Breast epithelium (tissue), 4 donors: ENCODE measurements at regions not wholly inside any gene's neighbourhood (a gene's known extent, or its start where the extent isn't known, plus 50 kb on each side); places are given as distances from the start of the nearest gene placed in this dataset.
"Not testable (repeated sequence)": the region's sequence is repeated elsewhere in the genome, so short reads cannot be mapped to it uniquely, and the experiment has no call there.

ENCODE experiments used
- DNase-seq, 2 donors: peaks; one replicate each; pipeline ENCODE4 v3.0.0-alpha.2; 2019; ENCODE audit warnings: low spot score in 2 of 2
- H3K27ac ChIP-seq, 2 donors: fragments of 200-600 bp; sonication (generic) in 1 of 2; one replicate each; pipeline ENCODE4 v1.5.1; 2016 to 2019; ENCODE audit warnings: mild to moderate bottlenecking in 1 of 2
- H3K27me3 ChIP-seq, 2 donors: fragments of 200-600 bp; sonication (generic) in 1 of 2; one replicate each; pipeline versions ENCODE4 v1.5.1 to v1.6.0; 2017 to 2019; ENCODE audit warnings: control low read depth in 1 of 2, mild to moderate bottlenecking in 1 of 2
- H3K36me3 ChIP-seq: fragments of 200-600 bp; one replicate; pipeline ENCODE4 v1.5.1; 2019
- H3K4me1 ChIP-seq, 2 donors: fragments of 200-600 bp; sonication (generic); one replicate each; pipeline ENCODE4 v1.5.1; 2016 to 2019; ENCODE audit warnings: control low read depth in 1 of 2
- H3K4me3 ChIP-seq, 3 donors: fragments of 200-600 bp; sonication (generic); 1 replicate in 2 of 3; 2 replicates in 1 of 3; pipeline ENCODE4 v1.5.1; 2016 to 2019; ENCODE audit warnings: mild to moderate bottlenecking in 3 of 3, moderate library complexity in 2 of 3
- H3K9me3 ChIP-seq, 2 donors: fragments of 200-600 bp; sonication (generic) in 1 of 2; one replicate each; pipeline ENCODE4 v1.5.1; 2016 to 2019; ENCODE audit warnings: control low read depth in 1 of 2
- POLR2A ChIP-seq: fragments of 450-650 bp; IDR thresholded peaks from one replicate; pipeline ENCODE4 v1.6.1; 2016; ENCODE audit warnings: antibody characterized with exemption, mild to moderate bottlenecking, moderate library complexity
- POLR2AphosphoS5 ChIP-seq, 3 donors: sonication (generic); formaldehyde crosslinking; IDR thresholded peaks; one replicate each; pipeline ENCODE4 v1.6.1; 2017; ENCODE audit warnings: antibody characterized with exemption in 3 of 3
- intact Hi-C: fragments of 100-400 bp; cut with DNase I; formaldehyde crosslinking; loops from one replicate; pipeline ENCODE4 v1.15.1; 2023; ENCODE audit warnings: low total_unique reads
- TF ChIP-seq, protein P1 (sequence below), 3 donors: fragments of 450-650 bp; IDR thresholded peaks; one replicate each; pipeline ENCODE4 v1.5.1; 2016 to 2017; ENCODE audit warnings: antibody characterized with exemption in 3 of 3, mild to moderate bottlenecking in 3 of 3, moderate library complexity in 3 of 3

DNA sequence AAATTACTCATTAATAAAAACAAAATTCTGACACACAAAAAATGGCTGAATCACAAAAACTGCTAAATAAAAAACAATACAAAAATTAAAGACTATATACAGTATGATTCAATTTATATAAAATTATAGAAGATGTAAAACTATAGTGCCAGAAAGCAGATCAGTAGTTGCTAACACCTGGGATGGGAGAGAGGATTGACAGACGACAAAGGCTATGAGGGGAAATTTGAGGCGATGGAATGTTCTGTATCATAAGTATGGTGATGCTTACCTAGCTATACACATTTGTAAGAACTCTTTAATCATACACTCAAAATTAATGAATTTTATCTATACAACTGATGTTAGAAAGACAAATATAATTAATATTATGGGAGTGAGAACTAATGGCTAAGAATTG lies 247.9 kb upstream of the GJE1 start:
- Histone ChIP-seq H3K4me3 (no peak overlapping the region), H3K27me3 (no peaks in the 10 kb centered on the region), H3K36me3 (no peaks in the 10 kb centered on the region), H3K9me3 (peaks cover 4 to 19% of the 10 kb centered on the region in 2 donors), H3K27ac (no peak overlapping the region), H3K4me1 (no peaks in the 10 kb centered on the region)
- TF ChIP-seq POLR2A (no peak), POLR2AphosphoS5 (IDR thresholded peaks at IDR 0.05) (no peak)
- TF ChIP-seq, protein P1, sequence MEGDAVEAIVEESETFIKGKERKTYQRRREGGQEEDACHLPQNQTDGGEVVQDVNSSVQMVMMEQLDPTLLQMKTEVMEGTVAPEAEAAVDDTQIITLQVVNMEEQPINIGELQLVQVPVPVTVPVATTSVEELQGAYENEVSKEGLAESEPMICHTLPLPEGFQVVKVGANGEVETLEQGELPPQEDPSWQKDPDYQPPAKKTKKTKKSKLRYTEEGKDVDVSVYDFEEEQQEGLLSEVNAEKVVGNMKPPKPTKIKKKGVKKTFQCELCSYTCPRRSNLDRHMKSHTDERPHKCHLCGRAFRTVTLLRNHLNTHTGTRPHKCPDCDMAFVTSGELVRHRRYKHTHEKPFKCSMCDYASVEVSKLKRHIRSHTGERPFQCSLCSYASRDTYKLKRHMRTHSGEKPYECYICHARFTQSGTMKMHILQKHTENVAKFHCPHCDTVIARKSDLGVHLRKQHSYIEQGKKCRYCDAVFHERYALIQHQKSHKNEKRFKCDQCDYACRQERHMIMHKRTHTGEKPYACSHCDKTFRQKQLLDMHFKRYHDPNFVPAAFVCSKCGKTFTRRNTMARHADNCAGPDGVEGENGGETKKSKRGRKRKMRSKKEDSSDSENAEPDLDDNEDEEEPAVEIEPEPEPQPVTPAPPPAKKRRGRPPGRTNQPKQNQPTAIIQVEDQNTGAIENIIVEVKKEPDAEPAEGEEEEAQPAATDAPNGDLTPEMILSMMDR (IDR thresholded peaks at IDR 0.05): no peak
- intact Hi-C loops: no loop called here
- DNase-seq: no peak

DNA sequence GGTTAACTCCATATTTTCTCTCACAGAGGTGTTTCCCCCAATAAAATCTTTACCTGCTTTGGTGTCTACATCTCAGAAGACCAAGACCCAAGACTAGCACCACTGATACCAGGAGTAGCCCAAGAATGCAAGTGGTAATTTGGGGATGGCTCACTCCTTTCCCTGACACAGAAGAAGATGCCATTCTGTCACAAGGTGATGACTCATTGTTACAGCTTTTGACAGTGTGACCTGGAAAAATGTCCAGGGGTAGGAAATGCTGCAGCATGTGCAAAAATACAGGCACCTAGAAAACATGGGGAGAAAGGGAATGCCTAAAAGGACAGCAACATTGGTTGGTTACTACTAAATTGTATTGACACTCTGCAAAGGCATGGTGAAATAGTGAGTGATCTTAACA lies 254.0 kb upstream of the GJE1 start:
- TF ChIP-seq, protein P1 (IDR thresholded peaks at IDR 0.05): no peak
- TF ChIP-seq POLR2AphosphoS5 (IDR thresholded peaks at IDR 0.05) (no peak), POLR2A (no peak)
- H3K36me3 ChIP-seq: no peaks in the 10 kb centered on the region
- no peak overlapping the region for H3K4me3 ChIP-seq
- intact Hi-C loops: no loop called here
- H3K9me3 ChIP-seq: no peaks in the 10 kb centered on the region
- no peak for DNase-seq
- no peak overlapping the region for H3K27ac ChIP-seq
- H3K27me3 ChIP-seq: no peaks in the 10 kb centered on the region
- no peaks in the 10 kb centered on the region for H3K4me1 ChIP-seq

DNA sequence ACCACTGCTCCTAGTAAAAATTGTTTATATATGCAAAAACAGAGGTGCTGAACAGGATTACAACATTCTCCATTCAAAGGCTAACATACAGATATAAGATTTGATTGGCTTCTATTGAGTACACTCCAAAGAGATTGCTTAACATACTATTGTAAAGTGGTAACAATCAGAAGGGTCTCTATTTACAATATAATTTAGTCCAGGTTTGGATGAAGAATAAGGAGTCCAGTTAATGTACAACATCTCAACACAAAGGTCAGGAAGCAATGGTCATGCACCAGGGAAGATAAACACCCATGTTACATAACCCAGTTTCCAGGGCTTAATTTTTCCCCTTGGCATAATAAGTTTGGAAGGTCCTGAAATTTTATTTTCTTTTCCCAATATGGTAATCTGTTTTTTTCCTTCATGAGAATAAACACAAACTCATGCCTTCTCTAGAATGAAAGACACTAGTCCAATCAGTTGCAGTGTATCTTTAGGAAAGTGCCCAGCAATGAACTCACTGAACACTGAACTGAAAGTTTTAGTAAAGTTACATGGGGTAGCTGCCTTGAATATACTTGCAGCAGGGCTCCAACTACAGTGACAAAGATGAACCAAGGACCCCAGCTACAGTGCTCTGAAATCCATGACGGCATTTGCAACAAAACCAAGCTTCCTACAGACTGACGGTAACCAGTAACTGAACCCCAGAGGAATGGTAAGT lies 255.3 kb upstream of the GJE1 start:
- intact Hi-C loops: no loop called here
- TF ChIP-seq, protein P1 (IDR thresholded peaks at IDR 0.05): no peak
- no peak for TF ChIP-seq POLR2A
- no peak for TF ChIP-seq POLR2AphosphoS5 (IDR thresholded peaks at IDR 0.05)
- H3K36me3 ChIP-seq: no peaks in the 10 kb centered on the region

DNA sequence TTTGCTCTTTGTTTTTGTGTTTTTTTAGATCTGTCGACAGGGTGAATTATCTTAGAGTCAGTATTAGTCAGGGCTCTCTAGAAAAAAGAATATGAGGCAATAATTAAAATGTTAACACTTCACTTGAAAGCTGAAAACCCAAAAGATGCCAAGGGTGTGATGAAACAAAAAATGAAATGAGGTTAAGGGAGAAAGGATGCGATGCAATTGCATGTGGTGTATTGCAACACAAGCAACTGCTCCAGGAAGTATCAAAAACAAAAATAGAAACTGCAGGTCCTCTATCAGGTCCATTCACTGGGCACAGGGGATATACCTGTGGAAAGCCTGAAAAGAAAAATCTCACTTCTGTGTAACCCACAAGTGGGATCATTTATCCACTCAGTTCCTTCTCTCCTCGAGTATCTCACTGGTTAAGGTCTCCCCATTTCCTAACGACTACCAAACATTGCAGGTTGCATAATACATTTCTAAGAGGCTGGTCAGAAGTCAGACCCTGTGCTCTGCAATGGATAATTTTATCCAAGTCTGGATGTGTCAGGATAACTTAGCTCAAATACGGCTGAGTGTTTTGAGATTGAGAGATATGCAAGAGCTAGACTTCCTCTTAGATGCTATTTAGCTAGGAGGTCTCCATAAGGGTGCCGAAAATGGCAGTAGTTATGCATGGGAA lies 257.7 kb upstream of the GJE1 start:
- H3K36me3 ChIP-seq: no peaks in the 10 kb centered on the region
- intact Hi-C loops: no loop called here
- TF ChIP-seq, protein P1 (IDR thresholded peaks at IDR 0.05): no peak
- no peak for TF ChIP-seq POLR2AphosphoS5 (IDR thresholded peaks at IDR 0.05)
- TF ChIP-seq POLR2A: no peak
- H3K9me3 ChIP-seq: no peaks in the 10 kb centered on the region
- H3K27me3 ChIP-seq: no peaks in the 10 kb centered on the region
- no peaks in the 10 kb centered on the region for H3K4me1 ChIP-seq
- no peak for DNase-seq
- H3K27ac ChIP-seq: no peak overlapping the region
- H3K4me3 ChIP-seq: no peak overlapping the region

More for the DNA sequence above, 255.3 kb upstream of the GJE1 start:
- no peaks in the 10 kb centered on the region for H3K27me3 ChIP-seq
- no peaks in the 10 kb centered on the region for H3K4me1 ChIP-seq
- no peak for DNase-seq
- no peak overlapping the region for H3K27ac ChIP-seq
- H3K9me3 ChIP-seq: no peaks in the 10 kb centered on the region
- no peak overlapping the region for H3K4me3 ChIP-seq

DNA sequence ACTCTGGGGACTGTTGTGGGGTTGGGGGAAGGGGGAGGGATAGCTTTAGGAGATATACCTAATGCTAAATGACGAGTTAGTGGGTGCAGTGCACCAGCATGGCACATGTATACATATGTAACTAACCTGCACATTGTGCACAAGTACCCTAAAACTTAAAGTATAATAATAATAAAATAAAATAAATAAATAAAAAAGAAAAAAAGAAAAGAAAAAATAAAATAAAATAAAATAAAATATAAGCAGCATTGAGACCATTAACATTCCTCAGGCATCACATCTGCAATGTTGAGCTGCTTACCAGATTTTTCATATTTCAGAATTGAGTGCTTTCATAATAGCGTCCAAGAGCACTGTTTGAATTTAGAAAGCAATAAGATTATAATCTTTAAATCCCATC lies 263.2 kb upstream of the GJE1 start:
- H3K4me3 ChIP-seq, DNase-seq, intact Hi-C loops, H3K27ac ChIP-seq, H3K9me3 ChIP-seq, H3K27me3 ChIP-seq, H3K36me3 ChIP-seq, H3K4me1 ChIP-seq: not testable (repeated sequence)
